ENCODE measurements at regions not wholly inside any gene's neighbourhood (a gene's known extent, or its start where the extent isn't known, plus 50 kb on each side); places are given as distances from the start of the nearest gene placed in this dataset.

DNA sequence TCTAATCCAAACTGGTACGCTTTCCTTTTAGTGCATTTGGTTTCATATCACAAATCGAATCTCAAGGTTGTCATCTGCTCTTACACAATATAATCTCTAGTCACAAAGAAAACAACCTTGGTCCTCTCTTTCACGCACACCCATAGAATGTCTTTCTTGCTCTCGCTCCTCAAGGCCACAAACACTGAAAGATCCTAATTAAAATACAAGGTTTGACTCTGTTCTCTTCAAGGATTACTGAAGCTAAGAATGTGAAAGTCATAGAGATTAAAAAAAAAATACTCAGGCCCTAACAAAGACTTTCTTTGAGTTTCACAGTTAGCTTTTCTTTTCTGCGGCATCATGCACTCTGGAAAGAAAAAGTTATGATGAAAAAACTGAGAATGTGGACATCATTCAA, 891.5 kb downstream of the EFNB2 start:
- no peak for DNase-seq (ENCODE audit: low read depth)
- H3K4me3 ChIP-seq (ENCODE audit: low read depth, low read length), result no peak overlapping the region

- no peak overlapping the region for H3K4me3 ChIP-seq (ENCODE audit: low read depth, low read length)
- no peak for DNase-seq (ENCODE audit: low read depth)
Measured at GRCh38 chr13:105642511-105642958, 892.9 kb downstream of the EFNB2 start.

DNA sequence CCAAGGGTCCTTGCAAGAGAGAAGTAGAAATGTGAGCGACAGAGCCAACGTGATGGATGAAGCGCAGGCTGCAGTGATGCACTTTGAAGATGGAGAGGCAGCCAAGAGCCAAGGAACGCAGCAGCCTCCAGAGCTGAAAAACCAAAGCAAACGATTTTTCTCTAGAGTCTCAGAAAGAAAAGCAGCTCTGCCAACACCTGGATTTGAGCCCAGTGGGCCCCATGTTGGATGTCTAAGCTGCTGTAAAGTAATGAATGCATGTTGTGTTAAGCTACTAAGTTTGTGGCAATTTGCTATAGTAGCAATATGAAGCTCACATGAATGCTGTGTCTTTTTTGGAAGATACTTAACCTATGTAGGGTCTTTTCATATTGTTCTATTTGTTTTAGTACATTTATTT, 894.3 kb downstream of the EFNB2 start:
- no peak for DNase-seq (ENCODE audit: low read depth)
- no peak overlapping the region for H3K4me3 ChIP-seq (ENCODE audit: low read depth, low read length)

GRCh38 chr13:105638426-105638825, 897.0 kb downstream of the EFNB2 start:
- DNase-seq (ENCODE audit: low read depth), result no peak
- no peak overlapping the region for H3K4me3 ChIP-seq (ENCODE audit: low read depth, low read length)

DNA sequence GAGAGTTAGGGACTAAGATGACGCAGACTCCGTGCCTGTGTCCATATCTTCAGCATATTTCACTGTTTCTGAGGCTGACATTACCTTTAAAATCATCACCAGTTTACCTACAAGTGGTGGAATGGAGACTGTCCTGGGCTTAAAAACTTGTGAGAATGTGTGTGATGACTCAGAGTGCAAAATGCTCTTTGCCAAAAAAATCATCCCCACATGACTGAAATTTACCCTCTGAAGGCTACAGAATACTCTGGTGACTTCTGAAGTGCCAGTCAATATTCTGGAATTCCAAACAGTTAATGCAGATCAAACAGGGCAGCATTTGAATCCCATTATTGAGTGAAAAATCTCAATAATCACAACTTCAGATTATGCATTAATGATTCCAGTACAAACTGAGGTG, 901.4 kb downstream of the EFNB2 start:
- H3K4me3 ChIP-seq (ENCODE audit: low read depth, low read length), result no peak overlapping the region
- no peak for DNase-seq (ENCODE audit: low read depth)

DNA sequence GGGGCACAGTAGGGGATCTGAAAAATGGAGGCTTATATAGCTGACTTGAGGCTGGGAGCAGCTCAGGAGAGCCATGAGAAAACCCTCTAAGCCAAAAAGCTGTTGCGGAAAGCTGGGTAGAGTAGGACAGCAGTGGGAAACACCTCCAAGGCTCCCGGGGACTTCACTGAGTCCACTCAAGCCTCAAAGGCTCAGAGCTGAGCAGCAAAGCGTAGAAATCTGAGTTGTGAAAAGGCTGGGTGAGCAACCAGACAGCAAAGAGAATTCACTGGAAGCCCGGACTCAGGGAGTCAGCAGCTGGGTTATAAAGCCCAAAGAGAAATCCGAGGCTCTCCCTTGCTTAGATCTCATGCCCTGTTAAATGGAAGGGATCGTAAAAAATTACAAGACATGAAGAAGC, 905.0 kb downstream of the EFNB2 start:
- DNase-seq (ENCODE audit: low read depth), result no peak
- no peak overlapping the region for H3K4me3 ChIP-seq (ENCODE audit: low read depth, low read length)

DNA sequence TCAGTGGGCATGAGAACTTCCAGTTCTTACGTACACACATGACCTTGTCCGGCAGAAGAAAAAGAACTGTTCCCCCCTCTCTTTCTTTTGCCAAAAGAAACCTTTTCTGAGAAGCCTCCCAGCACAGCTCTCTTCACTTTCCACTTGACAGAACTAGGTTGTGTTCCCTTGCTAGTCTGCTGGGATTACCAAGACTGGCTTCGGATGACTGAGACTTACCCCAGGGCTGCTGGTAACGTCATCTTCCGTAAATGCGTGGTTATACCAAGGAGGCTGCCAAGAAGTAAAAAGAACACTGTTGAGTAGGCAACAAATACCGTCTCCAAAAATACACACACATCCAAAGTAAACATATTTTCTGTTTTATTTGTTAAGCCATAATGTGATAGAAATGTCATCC, 908.2 kb downstream of the EFNB2 start:
- no peak overlapping the region for H3K4me3 ChIP-seq (ENCODE audit: low read depth, low read length)
- DNase-seq (ENCODE audit: low read depth), result no peak

DNA sequence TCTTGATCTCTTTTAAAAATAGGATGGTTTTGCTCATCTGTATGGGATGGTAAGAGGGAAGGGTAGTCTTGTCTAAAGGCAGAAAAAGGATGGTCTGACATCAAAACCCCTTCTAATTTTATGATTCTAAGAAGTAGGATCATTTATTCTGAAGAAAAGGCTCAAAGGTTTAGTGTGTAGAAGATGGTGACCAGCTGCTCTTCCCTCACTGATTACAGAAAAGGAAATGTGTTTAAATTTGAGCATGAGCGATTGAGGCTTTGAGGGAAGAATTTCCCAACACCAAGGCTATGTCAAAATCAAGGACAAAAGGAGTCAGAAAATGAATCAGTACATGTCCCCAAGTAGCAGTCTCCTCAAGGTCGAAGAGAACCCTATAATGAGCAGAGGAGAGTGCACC, 909.8 kb downstream of the EFNB2 start:
- DNase-seq (ENCODE audit: low read depth), result no peak
- no peak overlapping the region for H3K4me3 ChIP-seq (ENCODE audit: low read depth, low read length)

- no peak overlapping the region for H3K4me3 ChIP-seq (ENCODE audit: low read depth, low read length)
- no peak for DNase-seq (ENCODE audit: low read depth)
Measured at GRCh38 chr13:105616333-105617075, 919.0 kb downstream of the EFNB2 start.

GRCh38 chr13:105612541-105612940, 922.9 kb downstream of the EFNB2 start:
- DNase-seq (ENCODE audit: low read depth), result no peak
- H3K4me3 ChIP-seq (ENCODE audit: low read depth, low read length), result no peak overlapping the region

DNA sequence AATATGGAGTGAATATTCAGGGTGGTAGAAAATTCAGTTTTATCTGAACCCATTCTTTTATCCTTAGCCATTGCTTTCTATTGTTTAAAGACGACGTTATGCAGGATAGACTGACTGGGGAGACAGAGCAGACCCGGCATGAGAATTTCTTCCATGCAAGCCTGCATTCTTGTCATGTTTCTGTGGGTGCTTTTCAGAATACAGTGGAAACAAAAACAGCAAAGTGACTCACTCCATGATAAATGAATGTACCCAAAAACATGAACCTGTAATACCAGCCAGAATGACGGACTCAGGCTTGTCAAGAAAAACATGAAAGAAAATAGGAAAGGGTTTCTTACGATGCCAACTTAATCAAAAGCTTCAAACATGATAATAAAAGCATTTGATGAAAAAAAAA, 924.0 kb downstream of the EFNB2 start:
- H3K4me3 ChIP-seq (ENCODE audit: low read depth, low read length), result no peak overlapping the region
- DNase-seq (ENCODE audit: low read depth), result peak; percentile 47

GRCh38 chr13:105608104-105608503, 927.4 kb downstream of the EFNB2 start:
- DNase-seq (ENCODE audit: low read depth), result no peak
- no peak overlapping the region for H3K4me3 ChIP-seq (ENCODE audit: low read depth, low read length)

DNA sequence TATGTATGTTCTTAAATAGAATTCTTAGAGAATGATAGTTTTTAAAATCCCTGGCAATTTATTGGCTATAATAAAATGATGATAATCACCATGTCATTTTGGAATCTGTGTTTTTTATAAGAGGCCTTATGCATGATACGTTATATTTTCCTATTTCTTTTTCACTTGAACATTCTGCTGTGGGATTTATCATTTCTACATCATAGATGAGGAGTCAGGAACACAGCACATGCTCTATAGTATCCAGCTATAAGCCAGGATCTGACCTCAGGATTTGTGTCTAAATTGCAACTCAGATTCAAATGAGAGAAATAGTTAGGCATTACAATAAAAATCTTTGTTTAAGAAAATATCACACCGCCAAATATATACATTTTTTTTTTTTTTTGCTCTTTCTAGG, 928.0 kb downstream of the EFNB2 start:
- DNase-seq (ENCODE audit: low read depth), result no peak
- H3K4me3 ChIP-seq (ENCODE audit: low read depth, low read length), result no peak overlapping the region

DNA sequence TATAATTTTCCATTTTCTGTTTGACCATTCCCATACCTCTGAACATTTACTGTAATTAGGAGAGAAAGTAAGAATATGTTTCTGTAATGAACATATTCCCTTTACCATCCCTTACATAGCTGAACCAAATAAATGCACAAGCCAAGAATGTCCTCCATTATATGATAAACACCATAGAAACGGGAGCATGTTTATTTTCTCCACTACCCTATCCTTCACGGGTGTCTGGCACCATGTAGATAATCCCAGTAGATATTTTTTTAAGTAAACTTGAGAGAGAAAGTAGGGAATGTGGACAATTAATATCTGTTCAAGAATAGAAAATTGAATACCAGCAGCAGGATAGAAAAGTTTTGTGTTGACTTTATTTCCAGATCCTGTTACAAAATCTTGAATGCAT, 928.4 kb downstream of the EFNB2 start:
- DNase-seq (ENCODE audit: low read depth), result no peak
- H3K4me3 ChIP-seq (ENCODE audit: low read depth, low read length), result no peak overlapping the region

- H3K4me3 ChIP-seq (ENCODE audit: low read depth, low read length), result no peak overlapping the region
- no peak for DNase-seq (ENCODE audit: low read depth)
Measured at GRCh38 chr13:105602956-105603670, 932.3 kb downstream of the EFNB2 start.

GRCh38 chr13:105599477-105600037, 935.9 kb downstream of the EFNB2 start:
- DNase-seq (ENCODE audit: low read depth), result no peak
- no peak overlapping the region for H3K4me3 ChIP-seq (ENCODE audit: low read depth, low read length)

- peak; percentile 65 for DNase-seq (ENCODE audit: low read depth)
Measured at GRCh38 chr13:105598529-105598928, 936.9 kb downstream of the EFNB2 start.

GRCh38 chr13:105597573-105597972, 937.9 kb downstream of the EFNB2 start:
- H3K4me3 ChIP-seq (ENCODE audit: low read depth, low read length), result no peak overlapping the region
- DNase-seq (ENCODE audit: low read depth), result no peak

More at GRCh38 chr13:105598529-105598928, 936.9 kb downstream of the EFNB2 start:
- no peak overlapping the region for H3K4me3 ChIP-seq (ENCODE audit: low read depth, low read length)

DNA sequence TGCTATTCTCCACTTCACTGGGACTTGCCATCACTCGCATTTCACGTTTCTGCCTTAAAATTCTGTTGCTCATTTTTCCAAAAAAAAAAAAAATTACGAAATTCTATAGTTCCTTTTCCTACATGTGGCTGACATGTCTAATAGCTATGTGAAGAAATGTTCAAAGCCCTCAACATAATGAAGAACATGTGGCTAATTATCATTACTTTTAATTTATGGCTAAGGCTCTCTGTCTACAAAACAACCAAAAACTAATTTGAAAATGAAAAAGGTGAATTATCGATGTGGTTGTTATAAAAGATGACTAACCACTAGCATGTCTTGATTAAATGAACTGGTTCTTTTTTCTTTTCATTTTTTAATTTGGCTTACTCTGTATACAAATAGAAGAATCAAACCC, 940.0 kb downstream of the EFNB2 start:
- H3K4me3 ChIP-seq (ENCODE audit: low read depth, low read length), result no peak overlapping the region
- DNase-seq (ENCODE audit: low read depth), result no peak

- no peak overlapping the region for H3K4me3 ChIP-seq (ENCODE audit: low read depth, low read length)
- DNase-seq (ENCODE audit: low read depth), result no peak
Measured at GRCh38 chr13:105591277-105591676, 944.2 kb downstream of the EFNB2 start.

DNA sequence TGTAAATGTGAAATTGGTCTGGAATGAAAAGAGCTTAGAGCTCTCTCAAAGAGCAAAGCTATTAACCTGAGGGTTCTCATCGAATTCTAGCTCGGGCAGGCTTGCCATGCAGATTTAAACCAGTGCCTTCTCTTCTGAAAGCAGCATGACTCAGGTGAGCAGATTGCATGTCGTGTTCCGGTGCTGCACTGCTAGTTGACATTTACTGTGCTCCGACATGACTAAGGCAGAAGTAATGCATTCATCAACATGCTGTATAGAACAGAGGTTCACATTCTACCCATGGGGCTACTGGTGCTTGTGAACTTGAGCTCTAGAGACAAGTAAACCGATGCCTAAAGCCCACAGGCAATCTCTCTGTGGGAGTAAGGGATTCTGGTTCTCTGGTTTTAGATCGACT, 947.7 kb downstream of the EFNB2 start:
- no peak overlapping the region for H3K4me3 ChIP-seq (ENCODE audit: low read depth, low read length)
- peak; percentile 41 for DNase-seq (ENCODE audit: low read depth)

All from skeletal muscle cell (primary cell).